ENCODE measurements at regions not wholly inside any gene's neighbourhood (a gene's known extent, or its start where the extent isn't known, plus 50 kb on each side); places are given as distances from the start of the nearest gene placed in this dataset.

GRCh38 chr14:43438056-43438455, 1069.0 kb downstream of the FSCB start:
- no peak for TF ChIP-seq CTCF (conservative IDR thresholded peaks at IDR 0.05 in 1 of 2, IDR thresholded peaks at IDR 0.05 in 1 of 2; ENCODE audit: low read depth in 1 of 2, low read length in 2 of 2)
- no peak for TF ChIP-seq EZH2 (IDR thresholded peaks at IDR 0.05; ENCODE audit: low read length, missing control alignments)
